Vagina (tissue), 2 donors: ENCODE measurements at regions not wholly inside any gene's neighbourhood (a gene's known extent, or its start where the extent isn't known, plus 50 kb on each side); places are given as distances from the start of the nearest gene placed in this dataset.

Experiments
- POLR2A ChIP-seq, 2 donors: fragments of 450-650 bp; IDR thresholded peaks; one replicate each; pipeline ENCODE4 v1.6.1; 2017; ENCODE audit warnings: antibody characterized with exemption in 2 of 2, mild to moderate bottlenecking in 2 of 2, moderate library complexity in 2 of 2
- POLR2AphosphoS5 ChIP-seq, 2 donors: sonication (generic); formaldehyde crosslinking; IDR thresholded peaks; one replicate each; pipeline ENCODE4 v1.9.0; 2017; ENCODE audit warnings: antibody characterized with exemption in 2 of 2, mild to moderate bottlenecking in 2 of 2, low read depth in 1 of 2; ENCODE audit not compliant: insufficient read depth in 1 of 2
- TF ChIP-seq, protein P1 (sequence below), 3 experiments: fragments of 450-650 bp in 2 of 3; fragments of 200-600 bp in 1 of 3; sonication (generic) in 1 of 3; IDR thresholded peaks; one replicate each; pipeline ENCODE4 v1.5.1; 2017 to 2019; ENCODE audit warnings: antibody characterized with exemption in 3 of 3, mild to moderate bottlenecking in 2 of 3, moderate library complexity in 2 of 3

DNA sequence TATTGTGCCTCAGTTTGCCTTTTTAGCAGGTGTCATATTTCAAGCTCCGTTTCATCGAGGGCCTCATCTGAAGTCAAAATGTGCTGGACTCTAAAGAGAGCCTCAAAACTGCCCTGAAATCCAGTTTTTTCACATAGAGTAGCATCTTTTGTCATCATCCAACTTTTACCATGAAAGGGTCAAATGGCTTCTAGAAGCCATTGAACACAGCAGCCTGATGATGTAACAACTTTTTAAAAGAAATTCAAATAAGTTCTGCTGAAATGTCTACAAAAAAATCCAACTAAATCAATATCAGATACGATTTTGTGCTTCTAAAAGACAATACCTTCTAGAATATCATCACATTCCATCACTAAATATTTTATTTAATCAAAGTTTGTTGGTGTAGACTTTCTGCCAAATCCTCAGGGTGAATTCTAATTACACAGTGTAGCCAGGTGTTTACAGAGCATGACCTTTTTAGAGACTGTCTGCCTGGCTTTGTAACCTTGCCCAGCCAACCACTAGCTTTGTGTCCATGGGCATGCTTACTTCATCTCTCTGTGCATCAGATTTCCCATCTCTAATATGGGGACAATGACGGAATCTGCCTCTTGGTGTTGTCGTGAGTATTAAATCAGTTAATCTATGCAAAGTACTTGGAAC, 505.0 kb downstream of the EBF1 start:
- TF ChIP-seq, protein P1, sequence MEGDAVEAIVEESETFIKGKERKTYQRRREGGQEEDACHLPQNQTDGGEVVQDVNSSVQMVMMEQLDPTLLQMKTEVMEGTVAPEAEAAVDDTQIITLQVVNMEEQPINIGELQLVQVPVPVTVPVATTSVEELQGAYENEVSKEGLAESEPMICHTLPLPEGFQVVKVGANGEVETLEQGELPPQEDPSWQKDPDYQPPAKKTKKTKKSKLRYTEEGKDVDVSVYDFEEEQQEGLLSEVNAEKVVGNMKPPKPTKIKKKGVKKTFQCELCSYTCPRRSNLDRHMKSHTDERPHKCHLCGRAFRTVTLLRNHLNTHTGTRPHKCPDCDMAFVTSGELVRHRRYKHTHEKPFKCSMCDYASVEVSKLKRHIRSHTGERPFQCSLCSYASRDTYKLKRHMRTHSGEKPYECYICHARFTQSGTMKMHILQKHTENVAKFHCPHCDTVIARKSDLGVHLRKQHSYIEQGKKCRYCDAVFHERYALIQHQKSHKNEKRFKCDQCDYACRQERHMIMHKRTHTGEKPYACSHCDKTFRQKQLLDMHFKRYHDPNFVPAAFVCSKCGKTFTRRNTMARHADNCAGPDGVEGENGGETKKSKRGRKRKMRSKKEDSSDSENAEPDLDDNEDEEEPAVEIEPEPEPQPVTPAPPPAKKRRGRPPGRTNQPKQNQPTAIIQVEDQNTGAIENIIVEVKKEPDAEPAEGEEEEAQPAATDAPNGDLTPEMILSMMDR (IDR thresholded peaks at IDR 0.05): no peak
- TF ChIP-seq POLR2AphosphoS5 (IDR thresholded peaks at IDR 0.05; ENCODE audit: insufficient read depth in 1 of 2, low read depth in 1 of 2): no peak
- TF ChIP-seq POLR2A (IDR thresholded peaks at IDR 0.05): no peak
